A549 (cell line): ENCODE measurements at regions not wholly inside any gene's neighbourhood (a gene's known extent, or its start where the extent isn't known, plus 50 kb on each side); places are given as distances from the start of the nearest gene placed in this dataset.

ENCODE experiments used
- ATAC-seq, 2 experiments: fragments of 200-7000 bp in 1 of 2; fragments of >200 bp in 1 of 2; cut with Nextera tagmentation in 1 of 2; cut with Tn5 transposase in 1 of 2; 3 replicates each; pipeline versions ENCODE4 v1.8.0 to v1.9.1; 2018 to 2020; ENCODE audit warnings: mild to moderate bottlenecking in 1 of 2, moderate library complexity in 1 of 2
- CTCF ChIA-PET: fragments of 300-600 bp; sonication (Branson Sonifier 250); formaldehyde crosslinking; extraction: SDS; loops from one replicate; lab custom pipeline; 2021; ENCODE audit warnings: antibody characterized with exemption, inconsistent platforms; lab: Yijun Ruan, JAX
- POLR2A ChIA-PET: fragments of 350-600 bp; formaldehyde crosslinking; extraction: SDS; loops from one replicate; lab custom pipeline; 2021; ENCODE audit warnings: antibody characterized with exemption, inconsistent platforms; lab: Yijun Ruan, JAX
- DNase-seq, 2 experiments: peaks; one replicate each; pipeline versions ENCODE4 v3.0.0 to v3.0.0-alpha.2; 2011 to 2016; ENCODE audit warnings: low read depth in 1 of 2, low spot score in 1 of 2
- FAIRE-seq: peaks from 2 replicates; lab custom pipeline; 2011; peaks lifted over from hg19 to GRCh38; lab: Jason Lieb, UNC
- H3K27ac ChIP-seq, 2 experiments: fragments of >200 bp; sonication (Bioruptor Twin); formaldehyde crosslinking; 3 replicates each; pipeline ENCODE4 v1.5.1; 2016 to 2017
- H3K4me1 ChIP-seq: fragments of >200 bp; sonication (Bioruptor Twin); formaldehyde crosslinking; 3 replicates; pipeline ENCODE4 v1.6.1; 2016
- H3K4me2 ChIP-seq: fragments of >200 bp; sonication (Bioruptor Twin); formaldehyde crosslinking; 3 replicates; pipeline ENCODE4 v1.6.1; 2016
- H3K4me3 ChIP-seq: fragments of >200 bp; sonication (Bioruptor Twin); formaldehyde crosslinking; 3 replicates; pipeline ENCODE4 v1.5.1; 2016
- H3K9me3 ChIP-seq: fragments of >200 bp; sonication (Bioruptor Twin); formaldehyde crosslinking; 3 replicates; pipeline ENCODE4 v1.6.1; 2016
- BHLHE40 ChIP-seq: IDR thresholded peaks from 2 replicates; pipeline ENCODE4 v1.6.1; 2012; ENCODE audit warnings: low read depth, low read length, inconsistent platforms
- CBX2 ChIP-seq: fragments of 200-600 bp; sonication (generic); IDR thresholded peaks from 2 replicates; pipeline ENCODE4 v1.6.1; 2016; ENCODE audit warnings: low read depth, mild to moderate bottlenecking, borderline replicate concordance
- CEBPB ChIP-seq, 2 experiments: fragments of >200 bp in 1 of 2; sonication (Bioruptor Twin) in 1 of 2; formaldehyde crosslinking in 1 of 2; IDR thresholded peaks; 2 replicates each; pipeline ENCODE4 v1.6.1; 2012 to 2016
- ELK1 ChIP-seq: fragments of 150-350 bp; IDR thresholded peaks from 2 replicates; pipeline ENCODE4 v1.6.1; 2014; ENCODE audit warnings: low read depth, mild to moderate bottlenecking, low read length
- EP300 ChIP-seq, 2 experiments: fragments of >200 bp; sonication (Bioruptor Twin); formaldehyde crosslinking; IDR thresholded peaks; 2 replicates in 1 of 2; 3 replicates in 1 of 2; pipeline ENCODE4 v1.6.1; 2016 to 2017
- GATA3 ChIP-seq: IDR thresholded peaks from 2 replicates; pipeline ENCODE4 v1.6.1; 2012; ENCODE audit warnings: borderline replicate concordance
- HDAC2 ChIP-seq: fragments of 200-600 bp; sonication (generic); IDR thresholded peaks from 2 replicates; pipeline ENCODE4 v1.6.1; 2016
- HEYL ChIP-seq: fragments of 250-450 bp; sonication (Bioruptor Pico); IDR thresholded peaks from 2 replicates; pipeline ENCODE4 v1.8.0; 2021; ENCODE audit warnings: mild to moderate bottlenecking, moderate library complexity
- HMGXB4 ChIP-seq: fragments of 250-450 bp; sonication (Bioruptor Pico); IDR thresholded peaks from 2 replicates; pipeline ENCODE4 v1.5.0; 2021; ENCODE audit warnings: mild to moderate bottlenecking, moderate library complexity, borderline replicate concordance
- HOXA7 ChIP-seq: fragments of 250-450 bp; sonication (Bioruptor Pico); IDR thresholded peaks from 2 replicates; pipeline ENCODE4 v1.5.0; 2020; ENCODE audit warnings: mild to moderate bottlenecking, moderate library complexity
- HOXB13 ChIP-seq: fragments of 250-450 bp; sonication (Bioruptor Pico); IDR thresholded peaks from 2 replicates; pipeline ENCODE4 v1.5.0; 2020; ENCODE audit warnings: low read depth, mild to moderate bottlenecking, moderate library complexity
- JUN ChIP-seq, 2 experiments: fragments of >200 bp; sonication (Bioruptor Twin); formaldehyde crosslinking; IDR thresholded peaks; 2 replicates in 1 of 2; 3 replicates in 1 of 2; pipeline ENCODE4 v1.6.1; 2016 to 2017
- KDM1A ChIP-seq: fragments of 200-600 bp; sonication (generic); IDR thresholded peaks from 2 replicates; pipeline ENCODE4 v1.6.1; 2016; ENCODE audit warnings: low read depth, mild to moderate bottlenecking
- KDM5A ChIP-seq: fragments of 200-600 bp; sonication (generic); IDR thresholded peaks from 2 replicates; pipeline ENCODE4 v1.6.1; 2016; ENCODE audit warnings: antibody characterized with exemption, mild to moderate bottlenecking
- MAFK ChIP-seq: fragments of 450-650 bp; IDR thresholded peaks from 2 replicates; pipeline ENCODE4 v1.6.1; 2014; ENCODE audit not compliant: partially characterized antibody
- MAZ ChIP-seq: fragments of 150-350 bp; IDR thresholded peaks from 2 replicates; pipeline ENCODE4 v1.6.1; 2014; ENCODE audit warnings: antibody characterized with exemption, low read depth, low read length, borderline replicate concordance
- NPAS2 ChIP-seq: fragments of 250-450 bp; sonication (Bioruptor Pico); IDR thresholded peaks from 2 replicates; pipeline ENCODE4 v1.8.0; 2022; ENCODE audit warnings: mild to moderate bottlenecking, moderate library complexity, borderline replicate concordance
- RAD21 ChIP-seq, 2 experiments: fragments of >200 bp in 1 of 2; sonication (Bioruptor Twin) in 1 of 2; formaldehyde crosslinking in 1 of 2; IDR thresholded peaks in 1 of 2; conservative IDR thresholded peaks in 1 of 2; 2 replicates in 1 of 2; 3 replicates in 1 of 2; pipeline ENCODE4 v1.6.1; 2012 to 2018; ENCODE audit warnings: inconsistent platforms in 1 of 2
- RARB ChIP-seq: fragments of 250-450 bp; sonication (Bioruptor Pico); IDR thresholded peaks from 2 replicates; pipeline ENCODE4 v1.8.0; 2021; ENCODE audit warnings: mild to moderate bottlenecking, moderate library complexity
- USF2 ChIP-seq: fragments of 450-650 bp; IDR thresholded peaks from 2 replicates; pipeline ENCODE4 v1.6.1; 2014; ENCODE audit warnings: antibody characterized with exemption
- ZNF302 ChIP-seq: fragments of 250-450 bp; sonication (Bioruptor Pico); IDR thresholded peaks from 2 replicates; pipeline ENCODE4 v1.9.0; 2021; ENCODE audit warnings: inconsistent platforms, mild to moderate bottlenecking, moderate library complexity
- ZSCAN20 ChIP-seq: fragments of 250-450 bp; sonication (Bioruptor Pico); IDR thresholded peaks from 2 replicates; pipeline ENCODE4 v1.8.0; 2022; ENCODE audit warnings: mild to moderate bottlenecking, moderate library complexity
- WGBS: methylation state at CpG from one replicate; pipeline ENCODE4 v1.1.6; 2017; ENCODE audit errors: missing lambda C conversion rate; 5-methylcytosine and 5-hydroxymethylcytosine counted together

GRCh38 chr13:65088906-65089305 lies 2141.2 kb downstream of the PCDH9 start:
- Histone ChIP-seq H3K27ac (no peak overlapping the region), H3K4me1 (no peaks in the 10 kb centered on the region), H3K4me3 (no peak overlapping the region), H3K9me3 (no peaks in the 10 kb centered on the region), H3K4me2 (no peak overlapping the region)
- DNase-seq (no peak), FAIRE-seq (no peak), ATAC-seq (no peak)
- CTCF ChIA-PET, result interaction anchor here (1.0 kb wide), 1 partner anchor 31 kb away, joined by 3 read pairs; no protein-coding TSS in a partner anchor
- POLR2A ChIA-PET, result no interaction called here
- TF ChIP-seq HEYL (CRISPR knock-in tag) (no peak), BHLHE40 (no peak), HDAC2 (no peak), HOXB13 (CRISPR knock-in tag) (no peak), EP300 (IDR thresholded peaks at IDR 0.05) (no peak), RARB (CRISPR knock-in tag) (no peak), HMGXB4 (CRISPR knock-in tag) (no peak), NPAS2 (CRISPR knock-in tag) (no peak), USF2 (no peak), CEBPB (IDR thresholded peaks at IDR 0.05) (no peak), ZSCAN20 (CRISPR knock-in tag) (no peak), ELK1 (no peak), CBX2 (no peak), HOXA7 (CRISPR knock-in tag) (no peak)

GRCh38 chr13:65085977-65086376 lies 2144.2 kb downstream of the PCDH9 start:
- H3K27ac ChIP-seq, result no peak overlapping the region
- ATAC-seq, result no peak
- ChIA-PET CTCF (no interaction called here), POLR2A (no interaction called here)
- no peak for DNase-seq
- H3K4me2 ChIP-seq, result no peak overlapping the region
- H3K9me3 ChIP-seq, result no peaks in the 10 kb centered on the region
- FAIRE-seq, result no peak
- 83% methylated on average over 2 of the region's 6 CpGs for WGBS
- H3K4me3 ChIP-seq, result no peak overlapping the region
- TF ChIP-seq RAD21 (conservative IDR thresholded peaks at IDR 0.05 in 1 of 2, IDR thresholded peaks at IDR 0.05 in 1 of 2), result no peak
- no peak for TF ChIP-seq ZNF302 (CRISPR knock-in tag)
- no peak for TF ChIP-seq GATA3
- TF ChIP-seq JUN (IDR thresholded peaks at IDR 0.05), result no peak
- TF ChIP-seq MAZ, result no peak
- TF ChIP-seq KDM1A, result no peak
- no peak for TF ChIP-seq HDAC2
- TF ChIP-seq MAFK, result no peak
- no peaks in the 10 kb centered on the region for H3K4me1 ChIP-seq

- Histone ChIP-seq H3K4me2 (no peak overlapping the region), H3K4me1 (no peaks in the 10 kb centered on the region), H3K9me3 (no peaks in the 10 kb centered on the region), H3K27ac (no peak overlapping the region), H3K4me3 (no peak overlapping the region)
- DNase-seq (no peak), ATAC-seq (no peak), FAIRE-seq (no peak)
- ChIA-PET POLR2A (no interaction called here), CTCF (interaction anchor here (0.7 kb wide), 1 partner anchor 11 kb away, joined by 3 read pairs; no protein-coding TSS in a partner anchor)
- no peak for TF ChIP-seq KDM5A
- 50% methylated on average over 5 of the region's 5 CpGs for WGBS
Measured at GRCh38 chr13:65074248-65074647, 2155.9 kb downstream of the PCDH9 start.
